GM12875 (cell line): ENCODE measurements at regions not wholly inside any gene's neighbourhood (a gene's known extent, or its start where the extent isn't known, plus 50 kb on each side); places are given as distances from the start of the nearest gene placed in this dataset.

Experiments used
- H3K4me3 ChIP-seq: one replicate; pipeline ENCODE4 v1.5.1; 2011; ENCODE audit warnings: low read depth, low read length, control low read depth
- CTCF ChIP-seq: IDR thresholded peaks from 2 replicates; pipeline ENCODE4 v1.5.1; 2011; ENCODE audit warnings: low read depth, mild to moderate bottlenecking, control low read depth, inconsistent platforms, low read length, moderate library complexity, borderline replicate concordance; ENCODE audit not compliant: insufficient read depth

- TF ChIP-seq CTCF, result no peak
- no peak overlapping the region for H3K4me3 ChIP-seq
Observed at GRCh38 chr5:152804179-152804578, 399.1 kb upstream of the NMUR2 start.

GRCh38 chr5:152811988-152812387, 406.9 kb upstream of the NMUR2 start:
- H3K4me3 ChIP-seq, result no peak overlapping the region
- no peak for TF ChIP-seq CTCF

GRCh38 chr5:152813526-152813925, 408.4 kb upstream of the NMUR2 start:
- H3K4me3 ChIP-seq, result no peak overlapping the region
- no peak for TF ChIP-seq CTCF

GRCh38 chr5:152819891-152820290, 414.8 kb upstream of the NMUR2 start:
- no peak for TF ChIP-seq CTCF

GRCh38 chr5:152824316-152824715, 419.2 kb upstream of the NMUR2 start:
- H3K4me3 ChIP-seq, result no peak overlapping the region
- TF ChIP-seq CTCF, result no peak

More at GRCh38 chr5:152819891-152820290, 414.8 kb upstream of the NMUR2 start:
- H3K4me3 ChIP-seq, result no peak overlapping the region

- H3K4me3 ChIP-seq, result no peak overlapping the region
- TF ChIP-seq CTCF, result no peak
Observed at GRCh38 chr5:152838241-152838786, 433.2 kb upstream of the NMUR2 start.

- H3K4me3 ChIP-seq, result no peak overlapping the region
- no peak for TF ChIP-seq CTCF
Observed at GRCh38 chr5:152844713-152845112, 439.6 kb upstream of the NMUR2 start.
